ENCODE measurements at regions not wholly inside any gene's neighbourhood (a gene's known extent, or its start where the extent isn't known, plus 50 kb on each side); places are given as distances from the start of the nearest gene placed in this dataset.
"Not testable (repeated sequence)": the region's sequence is repeated elsewhere in the genome, so short reads cannot be mapped to it uniquely, and the experiment has no call there.

GRCh38 chr12:90611048-90611447, 343.9 kb downstream of the CCER1 start:
- no peak for DNase-seq (ENCODE audit: low read depth in 2 of 2)

- no peak for DNase-seq (ENCODE audit: low read depth in 2 of 2)
Measured at GRCh38 chr12:90593596-90594295, 361.2 kb downstream of the CCER1 start.

GRCh38 chr12:90589956-90590355, 365.0 kb downstream of the CCER1 start:
- DNase-seq (ENCODE audit: low read depth in 2 of 2): no peak

- DNase-seq (ENCODE audit: low read depth in 2 of 2): no peak
Measured at GRCh38 chr12:90585640-90586304, 369.2 kb downstream of the CCER1 start.

- no peak for DNase-seq (ENCODE audit: low read depth in 2 of 2)
Measured at GRCh38 chr12:90576707-90577106, 378.3 kb downstream of the CCER1 start.

- DNase-seq (ENCODE audit: low read depth in 2 of 2): no peak
Measured at GRCh38 chr12:90575995-90576394, 379.0 kb downstream of the CCER1 start.

GRCh38 chr12:90574676-90575075, 380.3 kb downstream of the CCER1 start:
- DNase-seq (ENCODE audit: low read depth in 2 of 2): no peak

GRCh38 chr12:90572778-90573177, 382.2 kb downstream of the CCER1 start:
- DNase-seq (ENCODE audit: low read depth in 2 of 2): no peak

- DNase-seq (ENCODE audit: low read depth in 2 of 2): no peak
Measured at GRCh38 chr12:90569685-90570084, 385.3 kb downstream of the CCER1 start.

- no peak for DNase-seq (ENCODE audit: low read depth in 2 of 2)
Measured at GRCh38 chr12:90562671-90563070, 392.3 kb downstream of the CCER1 start.

GRCh38 chr12:90548595-90548994, 406.4 kb downstream of the CCER1 start:
- DNase-seq (ENCODE audit: low read depth in 2 of 2): no peak

GRCh38 chr12:90546511-90546910, 408.5 kb downstream of the CCER1 start:
- DNase-seq (ENCODE audit: low read depth in 2 of 2): no peak

GRCh38 chr12:90543841-90544240, 411.1 kb downstream of the CCER1 start:
- no peak for DNase-seq (ENCODE audit: low read depth in 2 of 2)

GRCh38 chr12:90543374-90543773, 411.6 kb downstream of the CCER1 start:
- DNase-seq (ENCODE audit: low read depth in 2 of 2): no peak

- DNase-seq (ENCODE audit: low read depth in 2 of 2): not testable (repeated sequence)
Measured at GRCh38 chr12:90542852-90543251, 412.1 kb downstream of the CCER1 start.

- DNase-seq (ENCODE audit: low read depth in 2 of 2): not testable (repeated sequence)
Measured at GRCh38 chr12:90533828-90534227, 421.1 kb downstream of the CCER1 start.

GRCh38 chr12:90520002-90520734, 434.8 kb downstream of the CCER1 start:
- no peak for DNase-seq (ENCODE audit: low read depth in 2 of 2)

- DNase-seq (ENCODE audit: low read depth in 2 of 2): no peak
Measured at GRCh38 chr12:90519285-90519684, 435.7 kb downstream of the CCER1 start.

- no peak for DNase-seq (ENCODE audit: low read depth in 2 of 2)
Measured at GRCh38 chr12:90515199-90516175, 439.5 kb downstream of the CCER1 start.

GRCh38 chr12:90514325-90514724, 440.7 kb downstream of the CCER1 start:
- DNase-seq (ENCODE audit: low read depth in 2 of 2): no peak

- no peak for DNase-seq (ENCODE audit: low read depth in 2 of 2)
Measured at GRCh38 chr12:90512518-90512917, 442.5 kb downstream of the CCER1 start.

- DNase-seq (ENCODE audit: low read depth in 2 of 2): no peak
Measured at GRCh38 chr12:90510948-90511347, 444.0 kb downstream of the CCER1 start.

All from stimulated activated CD4-positive, alpha-beta T cell treated with anti-CD3 and anti-CD28 coated beads, Interleukin-12 subunit alpha, Interleukin-12 subunit beta, amount 100 ng/mL, for 24 hours (primary cell).